ENCODE measurements at regions not wholly inside any gene's neighbourhood (a gene's known extent, or its start where the extent isn't known, plus 50 kb on each side); places are given as distances from the start of the nearest gene placed in this dataset.

DNA sequence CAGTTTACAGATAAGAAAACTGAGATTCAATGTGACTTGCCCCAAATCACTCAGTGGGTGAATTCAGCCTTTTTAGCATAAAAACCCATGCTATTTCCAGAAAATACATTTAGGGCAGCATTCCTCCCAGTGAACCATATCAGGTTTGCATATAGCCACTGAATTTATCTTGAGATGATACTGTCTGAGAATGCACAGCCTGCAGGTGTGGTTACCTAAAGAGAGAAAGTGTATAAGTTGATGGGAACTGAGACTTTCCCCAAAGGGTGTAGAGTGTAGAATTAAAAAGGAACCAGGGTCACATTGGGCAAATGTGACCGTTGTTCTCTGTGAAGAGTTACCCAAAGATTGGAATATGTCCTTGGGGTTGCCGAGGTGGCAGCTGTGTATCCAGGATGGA is 100.0 kb upstream of the PIK3R1 start:
- Histone ChIP-seq H2AFZ (ENCODE audit: low read depth, low read length) (no peak overlapping the region), H3K27me3 (ENCODE audit: control insufficient read depth in 2 of 2, insufficient read depth in 2 of 2, low read length in 2 of 2) (peaks cover 0 to 12% of the 10 kb centered on the region in 2 experiments), H3K4me1 (ENCODE audit: control insufficient read depth, extremely low read depth, insufficient read depth, low read length) (no peaks in the 10 kb centered on the region), H3K4me3 (replicated peaks in 1 of 3; ENCODE audit: insufficient read depth in 1 of 3, low read depth in 1 of 3, low read length in 3 of 3) (no peak overlapping the region), H3K79me2 (ENCODE audit: control insufficient read depth, insufficient read depth, low read length) (no peaks in the 10 kb centered on the region), H3K9me1 (replicated peaks; ENCODE audit: control insufficient read depth, extremely low read depth, insufficient read depth, low read length) (no peaks in the 10 kb centered on the region), H4K20me1 (replicated peaks; ENCODE audit: control insufficient read depth, extremely low read depth, insufficient read depth, low read length) (no peaks in the 10 kb centered on the region), H3K4me2 (ENCODE audit: insufficient read depth, low read length) (no peak overlapping the region), H3K36me3 (ENCODE audit: control insufficient read depth in 2 of 2, extremely low read depth in 1 of 2, insufficient read depth in 2 of 2, low read length in 2 of 2) (no peaks in the 10 kb centered on the region), H3K9ac (replicated peaks; ENCODE audit: extremely low read depth, insufficient read depth, low read length) (no peak overlapping the region), H3K9me3 (replicated peaks; ENCODE audit: control insufficient read depth, insufficient read depth, low read length) (no peaks in the 10 kb centered on the region), H3K27ac (ENCODE audit: insufficient read depth, low read depth, low read length) (no peak overlapping the region)
- intact Hi-C loops (cut with micrococcal nuclease): no loop called here
- ChIA-PET POLR2A (no interaction called here), CTCF (no interaction called here)
- BruUV-seq (replicated peaks): no TSS peak
- dilution Hi-C loops (cut with MboI; ENCODE audit: extremely low pct_ligation_motif_present, low sequenced_read_pairs): no loop called here
- DNase-seq (ENCODE audit: low read depth, low spot score) (no peak), FAIRE-seq (no peak)
- no peak for TF ChIP-seq GATA2 (IDR thresholded peaks at IDR 0.05; ENCODE audit: insufficient read depth, insufficient read length, low read depth, low read length)
- TF ChIP-seq FOS (IDR thresholded peaks at IDR 0.05; ENCODE audit: borderline replicate concordance, insufficient read depth, low read length): no peak
- TF ChIP-seq POLR2AphosphoS5 (IDR thresholded peaks at IDR 0.05; ENCODE audit: insufficient read depth, low read depth, low read length): no peak
- TF ChIP-seq, protein P1, sequence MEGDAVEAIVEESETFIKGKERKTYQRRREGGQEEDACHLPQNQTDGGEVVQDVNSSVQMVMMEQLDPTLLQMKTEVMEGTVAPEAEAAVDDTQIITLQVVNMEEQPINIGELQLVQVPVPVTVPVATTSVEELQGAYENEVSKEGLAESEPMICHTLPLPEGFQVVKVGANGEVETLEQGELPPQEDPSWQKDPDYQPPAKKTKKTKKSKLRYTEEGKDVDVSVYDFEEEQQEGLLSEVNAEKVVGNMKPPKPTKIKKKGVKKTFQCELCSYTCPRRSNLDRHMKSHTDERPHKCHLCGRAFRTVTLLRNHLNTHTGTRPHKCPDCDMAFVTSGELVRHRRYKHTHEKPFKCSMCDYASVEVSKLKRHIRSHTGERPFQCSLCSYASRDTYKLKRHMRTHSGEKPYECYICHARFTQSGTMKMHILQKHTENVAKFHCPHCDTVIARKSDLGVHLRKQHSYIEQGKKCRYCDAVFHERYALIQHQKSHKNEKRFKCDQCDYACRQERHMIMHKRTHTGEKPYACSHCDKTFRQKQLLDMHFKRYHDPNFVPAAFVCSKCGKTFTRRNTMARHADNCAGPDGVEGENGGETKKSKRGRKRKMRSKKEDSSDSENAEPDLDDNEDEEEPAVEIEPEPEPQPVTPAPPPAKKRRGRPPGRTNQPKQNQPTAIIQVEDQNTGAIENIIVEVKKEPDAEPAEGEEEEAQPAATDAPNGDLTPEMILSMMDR (IDR thresholded peaks at IDR 0.05; ENCODE audit: extremely low read depth in 1 of 2, insufficient read depth in 1 of 2, low read depth in 1 of 2, low read length in 2 of 2): no peak
- no peak for TF ChIP-seq POLR2A (IDR thresholded peaks at IDR 0.05; ENCODE audit: low read depth, low read length)
- TF ChIP-seq EZH2 (IDR thresholded peaks at IDR 0.05; ENCODE audit: borderline replicate concordance, low read depth, low read length, severe bottlenecking): no peak
- TF ChIP-seq, protein P2, sequence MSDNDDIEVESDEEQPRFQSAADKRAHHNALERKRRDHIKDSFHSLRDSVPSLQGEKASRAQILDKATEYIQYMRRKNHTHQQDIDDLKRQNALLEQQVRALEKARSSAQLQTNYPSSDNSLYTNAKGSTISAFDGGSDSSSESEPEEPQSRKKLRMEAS (IDR thresholded peaks at IDR 0.05; ENCODE audit: insufficient read depth, insufficient read length): no peak
- TF ChIP-seq MYC (IDR thresholded peaks at IDR 0.05; ENCODE audit: low read depth, low read length): no peak
- no peak for TF ChIP-seq JUN (IDR thresholded peaks at IDR 0.05; ENCODE audit: borderline replicate concordance, insufficient read depth, insufficient read length, low read depth)

Data from endothelial cell of umbilical vein (primary cell).